ENCODE measurements at regions not wholly inside any gene's neighbourhood (a gene's known extent, or its start where the extent isn't known, plus 50 kb on each side); places are given as distances from the start of the nearest gene placed in this dataset.

- TF ChIP-seq EZH2phosphoT487 (IDR thresholded peaks at IDR 0.05; ENCODE audit: low read depth) (no peak), CTCF (IDR thresholded peaks at IDR 0.05; ENCODE audit: low read depth, low read length) (no peak)
Measured at GRCh38 chr9:24071716-24072115, 245.7 kb upstream of the ELAVL2 start.
